Sigmoid colon (tissue), 6 donors: ENCODE measurements at regions not wholly inside any gene's neighbourhood (a gene's known extent, or its start where the extent isn't known, plus 50 kb on each side); places are given as distances from the start of the nearest gene placed in this dataset.
"Not testable (repeated sequence)": the region's sequence is repeated elsewhere in the genome, so short reads cannot be mapped to it uniquely, and the experiment has no call there.

ENCODE experiments used
- DNase-seq: peaks from one replicate; pipeline ENCODE4 v3.0.0-alpha.2; 2019
- H3K27ac ChIP-seq, 4 donors: fragments of 200-600 bp; sonication (generic); one replicate each; pipeline ENCODE4 v1.5.1; 2016 to 2019; ENCODE audit warnings: mild to moderate bottlenecking in 1 of 4
- H3K27me3 ChIP-seq, 3 donors: fragments of 200-600 bp; sonication (generic); one replicate each; pipeline ENCODE4 v1.5.1; 2019; ENCODE audit warnings: mild to moderate bottlenecking in 1 of 3
- H3K36me3 ChIP-seq, 4 donors: fragments of 200-600 bp; sonication (generic); one replicate each; pipeline ENCODE4 v1.5.1; 2016 to 2019
- H3K4me1 ChIP-seq, 4 donors: fragments of 200-600 bp; sonication (generic); one replicate each; pipeline ENCODE4 v1.5.1; 2017 to 2019
- H3K4me3 ChIP-seq, 4 donors: fragments of 200-600 bp; sonication (generic); one replicate each; pipeline ENCODE4 v1.5.1; 2017 to 2019; ENCODE audit warnings: mild to moderate bottlenecking in 2 of 4, moderate library complexity in 1 of 4
- H3K9me3 ChIP-seq, 4 donors: fragments of 200-600 bp in 3 of 4; sonication (generic) in 3 of 4; one replicate each; pipeline versions ENCODE4 v1.5.1 to v1.6.1; 2013 to 2019
- EP300 ChIP-seq, 4 donors: sonication (generic); formaldehyde crosslinking; IDR thresholded peaks; one replicate each; pipeline ENCODE4 v1.6.1; 2017; ENCODE audit warnings: antibody characterized with exemption in 4 of 4
- POLR2A ChIP-seq, 2 donors: fragments of 450-650 bp; IDR thresholded peaks; one replicate each; pipeline ENCODE4 v1.6.1; 2016; ENCODE audit warnings: antibody characterized with exemption in 2 of 2, mild to moderate bottlenecking in 2 of 2, moderate library complexity in 2 of 2
- POLR2AphosphoS5 ChIP-seq, 4 donors: sonication (generic); formaldehyde crosslinking; IDR thresholded peaks; one replicate each; pipeline ENCODE4 v1.6.1; 2017; ENCODE audit warnings: antibody characterized with exemption in 4 of 4
- WGBS, 2 donors: extraction: QIAGEN DNeasy Blood & Tissue Kit; methylation state at CpG; one replicate each; pipeline ENCODE4 v1.1.7; 2013; 5-methylcytosine and 5-hydroxymethylcytosine counted together
- intact Hi-C: fragments of 100-400 bp; cut with DNase I; formaldehyde crosslinking; loops from one replicate; pipeline ENCODE4 v1.15.1; 2023
- TF ChIP-seq, protein P1 (sequence below), 4 experiments: fragments of 450-650 bp in 3 of 4; fragments of 200-600 bp in 1 of 4; IDR thresholded peaks; one replicate each; pipeline ENCODE4 v1.5.1; 2016 to 2019; ENCODE audit warnings: antibody characterized with exemption in 4 of 4, mild to moderate bottlenecking in 3 of 4, moderate library complexity in 2 of 4
- donor health status: healthy with polysubstance abuse.
- donor health status: healthy.

GRCh38 chr18:44580159-44580558, 100.5 kb upstream of the SETBP1 start:
- Histone ChIP-seq H3K27me3 (no peaks in the 10 kb centered on the region), H3K4me1 (peaks cover 0 to 7% (median 0%) of the 10 kb centered on the region in 4 donors), H3K36me3 (no peaks in the 10 kb centered on the region), H3K4me3 (no peak overlapping the region), H3K27ac (peak overlapping the region in 1 of 4 donors; percentile 51), H3K9me3 (no peaks in the 10 kb centered on the region)
- intact Hi-C loops: no loop called here
- TF ChIP-seq, protein P1, sequence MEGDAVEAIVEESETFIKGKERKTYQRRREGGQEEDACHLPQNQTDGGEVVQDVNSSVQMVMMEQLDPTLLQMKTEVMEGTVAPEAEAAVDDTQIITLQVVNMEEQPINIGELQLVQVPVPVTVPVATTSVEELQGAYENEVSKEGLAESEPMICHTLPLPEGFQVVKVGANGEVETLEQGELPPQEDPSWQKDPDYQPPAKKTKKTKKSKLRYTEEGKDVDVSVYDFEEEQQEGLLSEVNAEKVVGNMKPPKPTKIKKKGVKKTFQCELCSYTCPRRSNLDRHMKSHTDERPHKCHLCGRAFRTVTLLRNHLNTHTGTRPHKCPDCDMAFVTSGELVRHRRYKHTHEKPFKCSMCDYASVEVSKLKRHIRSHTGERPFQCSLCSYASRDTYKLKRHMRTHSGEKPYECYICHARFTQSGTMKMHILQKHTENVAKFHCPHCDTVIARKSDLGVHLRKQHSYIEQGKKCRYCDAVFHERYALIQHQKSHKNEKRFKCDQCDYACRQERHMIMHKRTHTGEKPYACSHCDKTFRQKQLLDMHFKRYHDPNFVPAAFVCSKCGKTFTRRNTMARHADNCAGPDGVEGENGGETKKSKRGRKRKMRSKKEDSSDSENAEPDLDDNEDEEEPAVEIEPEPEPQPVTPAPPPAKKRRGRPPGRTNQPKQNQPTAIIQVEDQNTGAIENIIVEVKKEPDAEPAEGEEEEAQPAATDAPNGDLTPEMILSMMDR (IDR thresholded peaks at IDR 0.05): no peak
- TF ChIP-seq POLR2A (IDR thresholded peaks at IDR 0.05): no peak
- TF ChIP-seq EP300 (IDR thresholded peaks at IDR 0.05): no peak
- no peak for TF ChIP-seq POLR2AphosphoS5 (IDR thresholded peaks at IDR 0.05)
- 73 to 80% methylated on average over 2 of the region's 2 CpGs for WGBS, 2 donors
- no peak for DNase-seq

GRCh38 chr18:44580782-44581181, 99.9 kb upstream of the SETBP1 start:
- H3K4me1 ChIP-seq, H3K27ac ChIP-seq, intact Hi-C loops, H3K4me3 ChIP-seq, DNase-seq, H3K9me3 ChIP-seq, H3K36me3 ChIP-seq, H3K27me3 ChIP-seq: not testable (repeated sequence)
- 97% methylated on average over 28 of the region's 28 CpGs for WGBS, 2 donors

- TF ChIP-seq, protein P1 (IDR thresholded peaks at IDR 0.05): no peak
- no peak for TF ChIP-seq POLR2AphosphoS5 (IDR thresholded peaks at IDR 0.05)
- no peak for TF ChIP-seq EP300 (IDR thresholded peaks at IDR 0.05)
- no peak for TF ChIP-seq POLR2A (IDR thresholded peaks at IDR 0.05)
- Histone ChIP-seq H3K36me3 (no peaks in the 10 kb centered on the region), H3K27ac (no peak overlapping the region), H3K27me3 (no peaks in the 10 kb centered on the region), H3K9me3 (no peaks in the 10 kb centered on the region), H3K4me1 (peaks cover 0 to 11% (median 3%) of the 10 kb centered on the region in 4 donors), H3K4me3 (no peak overlapping the region)
- DNase-seq: no peak
- intact Hi-C loops: no loop called here
Measured at GRCh38 chr18:44582456-44582855, 98.2 kb upstream of the SETBP1 start.

DNA sequence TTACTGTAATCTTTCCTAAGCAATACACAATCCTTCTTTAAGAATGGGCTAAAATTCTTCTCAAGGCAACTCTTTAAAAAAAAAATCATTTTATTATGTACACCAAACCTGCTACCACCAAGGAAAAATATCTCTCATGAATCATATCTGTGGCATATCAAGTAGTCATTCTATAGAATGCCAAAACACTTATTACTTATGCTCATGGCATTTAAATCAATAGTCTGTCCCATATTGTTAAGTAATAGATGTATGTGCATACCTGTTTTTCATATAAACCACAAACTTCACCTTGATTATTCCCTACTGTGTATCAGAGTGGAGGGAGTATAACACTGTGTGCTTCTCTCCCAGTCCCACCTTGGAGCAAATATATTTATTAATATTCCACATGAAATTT, 95.8 kb upstream of the SETBP1 start:
- TF ChIP-seq EP300 (IDR thresholded peaks at IDR 0.05) (no peak), POLR2AphosphoS5 (IDR thresholded peaks at IDR 0.05) (no peak), POLR2A (IDR thresholded peaks at IDR 0.05) (no peak)
- TF ChIP-seq, protein P1 (IDR thresholded peaks at IDR 0.05): no peak
- Histone ChIP-seq H3K9me3 (no peaks in the 10 kb centered on the region), H3K4me1 (peaks cover 0 to 34% (median 26%) of the 10 kb centered on the region in 4 donors), H3K36me3 (no peaks in the 10 kb centered on the region), H3K4me3 (no peak overlapping the region), H3K27me3 (no peaks in the 10 kb centered on the region), H3K27ac (no peak overlapping the region)
- intact Hi-C loops: no loop called here
- no peak for DNase-seq

DNA sequence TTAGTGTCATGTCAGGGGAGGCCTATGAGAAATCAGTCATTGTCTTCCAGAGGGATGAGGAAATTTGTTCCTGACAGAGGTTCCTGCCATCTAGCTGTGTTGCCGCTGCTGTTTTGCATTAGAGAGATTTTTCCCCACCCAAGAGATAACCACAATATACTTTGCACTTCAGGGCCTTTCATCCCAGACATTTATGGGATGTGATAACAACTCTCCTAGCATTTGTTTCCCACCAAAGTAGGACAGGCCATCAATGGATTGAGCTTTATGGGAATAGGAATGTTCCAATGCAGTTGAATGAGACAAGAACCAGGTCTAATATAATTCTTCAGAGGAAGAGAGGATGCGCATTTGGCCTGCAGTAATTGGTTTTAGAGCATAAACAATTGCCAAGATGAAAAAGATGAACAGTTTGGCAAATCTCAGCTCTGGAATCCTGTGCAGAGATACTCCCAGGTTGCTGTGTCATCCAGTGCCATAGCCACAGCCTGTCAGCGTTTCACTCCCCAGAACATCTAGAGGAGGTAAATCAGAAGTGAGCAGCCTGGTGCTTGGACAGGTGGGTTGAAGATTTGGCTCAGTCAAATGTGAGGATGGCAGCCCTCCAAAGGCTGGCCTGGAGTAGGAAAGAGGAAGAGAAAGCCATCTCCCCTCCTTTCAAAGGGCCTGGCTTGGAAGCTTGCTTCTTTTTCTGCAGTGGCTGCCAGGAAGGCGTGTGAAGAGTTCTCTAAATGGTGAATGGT, 93.7 kb upstream of the SETBP1 start:
- peak; percentile 77 for DNase-seq
- WGBS, 2 donors: 85 to 91% methylated on average over 4 of the region's 4 CpGs
- intact Hi-C loops: loop anchor here (2.0 kb wide), 1 partner anchor 88 kb away; no protein-coding TSS in a partner anchor
- Histone ChIP-seq H3K4me3 (no peak overlapping the region), H3K27me3 (no peaks in the 10 kb centered on the region), H3K36me3 (no peaks in the 10 kb centered on the region), H3K27ac (peak overlapping the region; percentile 31 to 73 (median 54)), H3K4me1 (peaks cover 0 to 48% (median 44%) of the 10 kb centered on the region in 4 donors), H3K9me3 (no peaks in the 10 kb centered on the region)
- TF ChIP-seq, protein P1 (IDR thresholded peaks at IDR 0.05): no peak
- TF ChIP-seq POLR2AphosphoS5 (IDR thresholded peaks at IDR 0.05): peak; percentile 24 to 93 (median 72)
- peak in 2 of 4 donors; percentile 5 to 46 for TF ChIP-seq EP300 (IDR thresholded peaks at IDR 0.05)
